H1 (cell line): ENCODE measurements at regions not wholly inside any gene's neighbourhood (a gene's known extent, or its start where the extent isn't known, plus 50 kb on each side); places are given as distances from the start of the nearest gene placed in this dataset.

Experiments used
- CTCF ChIA-PET: fragments of 300-600 bp; sonication (Branson Sonifier 250); formaldehyde crosslinking; loops from one replicate; lab custom pipeline; 2021; ENCODE audit not compliant: partially characterized antibody; lab: Charles Lee
- POLR2A ChIA-PET: fragments of 300-600 bp; sonication (Branson Sonifier 250); formaldehyde crosslinking; loops from one replicate; lab custom pipeline; 2021; ENCODE audit warnings: inconsistent platforms; ENCODE audit not compliant: partially characterized antibody; lab: Charles Lee
- DNase-seq, 2 experiments: peaks; one replicate each; pipeline versions ENCODE4 v3.0.0 to v3.0.0-alpha.2; 2010 to 2022; ENCODE audit warnings: low spot score in 2 of 2, low read depth in 1 of 2, mixed read lengths in 1 of 2
- FAIRE-seq: peaks from 2 replicates; lab custom pipeline; 2011; peaks lifted over from hg19 to GRCh38; lab: Jason Lieb, UNC
- H2AFZ ChIP-seq: 2 replicates; pipeline ENCODE4 v1.8.1; 2012; ENCODE audit warnings: low read length, inconsistent platforms
- H2AK5ac ChIP-seq: 2 replicates; pipeline ENCODE4 v1.6.1; 2013; ENCODE audit warnings: low read depth, low read length
- H2BK120ac ChIP-seq: replicated peaks from 2 replicates; pipeline ENCODE3; 2013; ENCODE audit warnings: low read depth, low read length, inconsistent platforms
- H2BK12ac ChIP-seq: 2 replicates; pipeline ENCODE4 v1.6.1; 2013; ENCODE audit warnings: low read depth, low read length
- H2BK15ac ChIP-seq: 2 replicates; pipeline ENCODE4 v1.6.1; 2013; ENCODE audit warnings: low read length
- H2BK20ac ChIP-seq: 2 replicates; pipeline ENCODE4 v1.6.1; 2013; ENCODE audit warnings: low read length
- H2BK5ac ChIP-seq: 2 replicates; pipeline ENCODE4 v1.6.1; 2013; ENCODE audit warnings: low read depth, low read length
- H3K14ac ChIP-seq: 2 replicates; pipeline ENCODE4 v1.6.1; 2013; ENCODE audit warnings: inconsistent platforms; ENCODE audit not compliant: insufficient read length
- H3K18ac ChIP-seq: 2 replicates; pipeline ENCODE4 v1.6.1; 2013; ENCODE audit warnings: low read length; ENCODE audit errors: extremely low read depth
- H3K23ac ChIP-seq: 2 replicates; pipeline ENCODE4 v1.6.1; 2013; ENCODE audit warnings: inconsistent platforms; ENCODE audit not compliant: insufficient read length
- H3K23me2 ChIP-seq: 2 replicates; pipeline ENCODE4 v1.6.1; 2013; ENCODE audit warnings: low read depth, low read length
- H3K27ac ChIP-seq: 2 replicates; pipeline ENCODE4 v1.6.1; 2011; ENCODE audit warnings: low read depth, low read length, inconsistent platforms
- H3K27me3 ChIP-seq, 4 experiments: replicated peaks in 1 of 4; 1 replicate in 1 of 4; 2 replicates in 3 of 4; pipeline versions ENCODE4 v1.6.1 to v1.8.1; 2011 to 2013; ENCODE audit warnings: low read length in 3 of 4, mild to moderate bottlenecking in 3 of 4, inconsistent platforms in 2 of 4, mixed read lengths in 2 of 4, moderate library complexity in 1 of 4; ENCODE audit not compliant: control insufficient read depth in 3 of 4, insufficient read depth in 3 of 4; ENCODE audit errors: extremely low read depth in 1 of 4
- H3K36me3 ChIP-seq, 4 experiments: 2 replicates each; pipeline versions ENCODE4 v1.6.1 to v1.8.1; 2011 to 2013; ENCODE audit warnings: mild to moderate bottlenecking in 4 of 4, low read length in 3 of 4, moderate library complexity in 2 of 4, control low read depth in 1 of 4, inconsistent platforms in 1 of 4; ENCODE audit not compliant: insufficient read depth in 4 of 4, control insufficient read depth in 2 of 4
- H3K4ac ChIP-seq: replicated peaks from 2 replicates; pipeline ENCODE3; 2013; ENCODE audit warnings: low read length, low read depth, mixed read lengths, inconsistent platforms; ENCODE audit not compliant: insufficient read length
- H3K4me1 ChIP-seq, 4 experiments: replicated peaks in 1 of 4; 1 replicate in 1 of 4; 2 replicates in 3 of 4; pipeline versions ENCODE4 v1.6.1 to v1.8.1; 2011 to 2013; ENCODE audit warnings: low read length in 3 of 4, inconsistent platforms in 2 of 4, mixed read lengths in 1 of 4; ENCODE audit not compliant: insufficient read depth in 4 of 4, control insufficient read depth in 3 of 4
- H3K4me2 ChIP-seq, 2 experiments: 2 replicates each; pipeline versions ENCODE4 v1.6.1 to v1.8.1; 2011 to 2013; ENCODE audit warnings: low read depth in 2 of 2, low read length in 2 of 2, control low read depth in 1 of 2, inconsistent platforms in 1 of 2, mild to moderate bottlenecking in 1 of 2; ENCODE audit not compliant: insufficient read depth in 1 of 2
- H3K4me3 ChIP-seq, 4 experiments: fragments of 200-600, 300-600 bp in 1 of 4; sonication (generic), shearing (Covaris generic), sonication (Bioruptor Twin) in 1 of 4; 2 replicates each; pipeline versions ENCODE4 v1.5.1 to v1.8.1; 2011 to 2016; ENCODE audit warnings: low read length in 4 of 4, low read depth in 3 of 4, control low read depth in 2 of 4, inconsistent platforms in 2 of 4, mild to moderate bottlenecking in 2 of 4, mixed read lengths in 1 of 4, moderate library complexity in 1 of 4; ENCODE audit not compliant: insufficient read depth in 2 of 4; ENCODE audit errors: extremely low read depth in 1 of 4
- H3K56ac ChIP-seq: replicated peaks from 2 replicates; pipeline ENCODE3; 2013; ENCODE audit warnings: low read depth, mild to moderate bottlenecking, mixed read lengths, low read length, inconsistent platforms; ENCODE audit not compliant: insufficient read length
- H3K79me1 ChIP-seq: 2 replicates; pipeline ENCODE4 v1.6.1; 2013; ENCODE audit warnings: low read depth, low read length, control low read depth
- H3K79me2 ChIP-seq, 2 experiments: 2 replicates each; pipeline versions ENCODE4 v1.6.1 to v1.8.1; 2012 to 2013; ENCODE audit warnings: low read length in 2 of 2, mild to moderate bottlenecking in 2 of 2, inconsistent platforms in 1 of 2; ENCODE audit not compliant: insufficient read depth in 2 of 2, control insufficient read depth in 1 of 2
- H3K9ac ChIP-seq, 4 experiments: replicated peaks in 1 of 4; 1 replicate in 1 of 4; 2 replicates in 3 of 4; pipeline versions ENCODE4 v1.6.1 to v1.8.1; 2011 to 2013; ENCODE audit warnings: low read depth in 3 of 4, low read length in 3 of 4, control low read depth in 2 of 4, mild to moderate bottlenecking in 2 of 4, moderate library complexity in 2 of 4, inconsistent platforms in 1 of 4; ENCODE audit errors: extremely low read depth in 1 of 4
- H3K9me3 ChIP-seq, 2 experiments: 2 replicates each; pipeline versions ENCODE4 v1.6.1 to v1.8.1; 2012 to 2013; ENCODE audit warnings: mild to moderate bottlenecking in 2 of 2, moderate library complexity in 2 of 2, control low read depth in 1 of 2, inconsistent platforms in 1 of 2, low read depth in 1 of 2, low read length in 1 of 2, mixed read lengths in 1 of 2; ENCODE audit not compliant: insufficient read depth in 2 of 2
- H4K20me1 ChIP-seq, 2 experiments: replicated peaks in 1 of 2; 2 replicates each; pipeline versions ENCODE3 to v1.8.1; 2011 to 2013; ENCODE audit warnings: inconsistent platforms in 2 of 2, low read length in 2 of 2, mild to moderate bottlenecking in 1 of 2; ENCODE audit not compliant: insufficient read depth in 2 of 2, control insufficient read depth in 1 of 2
- H4K5ac ChIP-seq: 2 replicates; pipeline ENCODE4 v1.6.1; 2013; ENCODE audit warnings: low read length, low read depth, mixed read lengths, inconsistent platforms; ENCODE audit not compliant: insufficient read length
- H4K8ac ChIP-seq: 2 replicates; pipeline ENCODE4 v1.8.0; 2013; ENCODE audit warnings: mild to moderate bottlenecking, moderate library complexity, low read length, inconsistent platforms; ENCODE audit not compliant: insufficient read depth; ENCODE audit errors: extremely low read depth
- H4K91ac ChIP-seq: replicated peaks from 2 replicates; pipeline ENCODE3; 2013; ENCODE audit warnings: low read length, mixed read lengths, inconsistent platforms; ENCODE audit not compliant: insufficient read length
- JUN ChIP-seq: IDR thresholded peaks from 2 replicates; pipeline ENCODE4 v1.6.1; 2011; ENCODE audit warnings: low read depth, mild to moderate bottlenecking, improper control_type of control experiment, low read length
- NANOG ChIP-seq: IDR thresholded peaks from 2 replicates; pipeline ENCODE4 v1.6.1; 2011; ENCODE audit warnings: low read length, low read depth, mild to moderate bottlenecking, inconsistent platforms; ENCODE audit not compliant: insufficient read depth, poor library complexity, severe bottlenecking
- POLR2AphosphoS5 ChIP-seq: IDR thresholded peaks from 2 replicates; pipeline ENCODE4 v1.6.1; 2011; ENCODE audit warnings: low read depth, low read length
- SIX5 ChIP-seq: IDR thresholded peaks from 2 replicates; pipeline ENCODE4 v1.6.1; 2011; ENCODE audit warnings: mild to moderate bottlenecking, low read depth, low read length
- WGBS, 2 experiments: shearing (Covaris generic) in 1 of 2; methylation state at CpG; one replicate each; pipeline versions ENCODE4 v1.1.6 to v1.1.7; 2013 to 2015; ENCODE audit warnings: low lambda C conversion rate in 2 of 2, mixed read lengths in 2 of 2, inconsistent platforms in 1 of 2, low coverage in 1 of 2, missing lambda C conversion rate in 1 of 2; ENCODE audit not compliant: insufficient replicate concordance in 2 of 2, insufficient coverage in 1 of 2, insufficient read length in 1 of 2; ENCODE audit errors: extremely low coverage in 1 of 2, missing lambda C conversion rate in 1 of 2; 5-methylcytosine and 5-hydroxymethylcytosine counted together

- CTCF ChIA-PET, result interaction anchor here (0.7 kb wide), 2 partner anchors 172 to 1466 kb away, joined by 3 read pairs; no protein-coding TSS in a partner anchor
- H3K56ac ChIP-seq, result no peak overlapping the region
- H3K18ac ChIP-seq, result no peak overlapping the region
- H3K79me1 ChIP-seq, result no peaks in the 10 kb centered on the region
- H3K23ac ChIP-seq, result no peak overlapping the region
- no peak overlapping the region for H2BK5ac ChIP-seq
- no peaks in the 10 kb centered on the region for H4K20me1 ChIP-seq
- FAIRE-seq, result no peak
- TF ChIP-seq NANOG, result no peak
- no peak for TF ChIP-seq SIX5
- no peak for TF ChIP-seq POLR2AphosphoS5
- no peak for TF ChIP-seq JUN
- TF ChIP-seq, all 59 proteins: peak for 0
- Histone ChIP-seq H3K36me3 (no peaks in the 10 kb centered on the region), H3K27me3 (no peaks in the 10 kb centered on the region), H3K23me2 (no peaks in the 10 kb centered on the region; the same call in 1 of the 2 replicates), H2BK15ac (no peak overlapping the region), H2BK12ac (no peak overlapping the region), H3K4ac (no peak overlapping the region), H2BK20ac (no peak overlapping the region), H2BK120ac (no peak overlapping the region), H3K4me3 (no peak overlapping the region), H3K9ac (no peak overlapping the region), H4K5ac (no peak overlapping the region), H2AK5ac (no peak overlapping the region), H4K91ac (no peak overlapping the region), H2AFZ (no peak overlapping the region), H3K4me2 (no peak overlapping the region), H3K79me2 (no peaks in the 10 kb centered on the region), H3K4me1 (peaks cover 0 to 9% (median 0%) of the 10 kb centered on the region in 4 experiments; a peak in 1 of 7 replicates), H3K14ac (no peak overlapping the region), H4K8ac (no peak overlapping the region), H3K9me3 (no peaks in the 10 kb centered on the region), H3K27ac (no peak overlapping the region)
- no peak for DNase-seq
- 78% methylated on average over 4 of the region's 4 CpGs; no CpG with 5 or more reads in 1 of the 2 experiments for WGBS, 2 experiments
- POLR2A ChIA-PET, result no interaction called here
These were observed 734.8 kb upstream of the SALL3 start for GRCh38 chr18:78244779-78245178.
